OCI-LY3 (cell line): ENCODE measurements at regions not wholly inside any gene's neighbourhood (a gene's known extent, or its start where the extent isn't known, plus 50 kb on each side); places are given as distances from the start of the nearest gene placed in this dataset.
"Not testable (repeated sequence)": the region's sequence is repeated elsewhere in the genome, so short reads cannot be mapped to it uniquely, and the experiment has no call there.

Experiments
- CTCF ChIP-seq: fragments of 200-600, 300-600 bp; sonication (generic); IDR thresholded peaks from 2 replicates; pipeline ENCODE4 v1.5.1; 2014; ENCODE audit warnings: antibody characterized with exemption, low read length, low read depth
- EZH2phosphoT487 ChIP-seq: fragments of 200-600 bp; shearing (Covaris generic); IDR thresholded peaks from 2 replicates; pipeline ENCODE4 v1.6.1; 2018; ENCODE audit warnings: antibody characterized with exemption, mixed run types, low read depth

DNA sequence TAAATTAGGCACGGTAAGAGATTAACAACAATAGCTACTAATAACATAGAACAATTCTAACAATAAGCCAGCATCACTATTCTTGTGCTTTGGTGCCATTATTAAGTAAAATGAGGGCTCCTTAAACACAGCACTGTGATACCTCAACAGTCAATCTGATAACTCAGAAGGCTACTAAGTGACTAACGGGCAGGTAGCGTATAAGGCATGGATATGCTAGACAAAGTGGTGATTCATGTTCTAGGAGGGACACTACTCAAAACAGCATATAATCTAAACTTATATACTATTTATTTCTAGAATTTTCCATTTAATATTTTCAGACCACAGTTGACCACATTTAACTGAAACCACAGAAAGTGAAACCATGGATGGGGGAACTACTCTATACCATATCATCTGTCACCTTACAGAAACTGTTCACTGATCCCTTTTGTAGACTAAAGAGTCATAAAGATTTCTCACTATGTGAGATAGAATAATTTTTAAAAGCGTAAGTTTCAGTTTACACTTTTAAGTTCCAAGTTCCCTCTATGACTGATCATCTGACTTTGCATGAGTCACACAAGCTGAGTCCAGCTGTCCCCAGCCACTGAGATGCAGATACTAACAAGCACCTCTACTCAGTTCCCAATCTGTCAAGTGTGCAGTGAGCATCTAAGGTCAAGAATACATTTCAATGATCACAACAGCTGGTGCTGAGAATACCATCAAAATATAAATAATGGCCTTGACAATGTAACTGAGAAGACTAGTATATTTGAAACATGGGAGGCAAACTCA lies 256.2 kb downstream of the SPATA31A1 start:
- TF ChIP-seq EZH2phosphoT487, CTCF: not testable (repeated sequence)
